ENCODE measurements at regions not wholly inside any gene's neighbourhood (a gene's known extent, or its start where the extent isn't known, plus 50 kb on each side); places are given as distances from the start of the nearest gene placed in this dataset.

DNA sequence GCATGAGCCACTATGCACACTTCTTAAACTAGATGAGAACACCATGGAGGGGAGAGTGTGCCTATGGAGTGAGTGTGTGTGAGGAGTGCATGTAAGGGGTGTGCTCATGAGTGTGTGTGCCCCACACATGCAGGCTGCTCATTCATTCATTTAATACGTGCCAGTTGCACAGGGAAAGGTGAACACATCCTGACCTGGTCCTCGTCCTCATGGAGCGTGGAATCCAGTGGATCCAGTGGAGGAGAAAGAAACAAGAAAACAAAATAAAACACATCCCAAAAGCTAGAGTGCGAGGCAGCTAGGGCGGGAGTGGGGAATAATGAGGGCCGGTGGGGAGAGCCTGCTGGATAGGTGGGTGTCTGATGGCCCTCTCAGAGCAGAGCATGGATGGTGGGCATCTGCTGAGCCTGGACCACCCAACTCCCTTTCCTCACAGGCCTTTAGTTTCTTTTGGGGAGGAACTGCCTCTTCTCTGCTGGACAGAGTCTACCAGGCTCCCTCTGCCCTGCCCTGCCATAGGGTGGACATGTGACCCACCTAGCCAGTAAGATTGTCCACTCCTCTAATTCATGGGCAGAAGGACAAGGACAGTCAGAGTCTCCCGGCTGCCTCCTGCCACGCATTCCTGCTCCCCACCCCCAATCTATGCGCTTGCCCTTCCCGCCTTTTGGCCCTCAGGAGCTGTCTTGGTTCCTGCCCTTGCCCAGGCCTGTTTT lies 204.3 kb downstream of the RAB11FIP4 start:
- TF ChIP-seq, protein P1, sequence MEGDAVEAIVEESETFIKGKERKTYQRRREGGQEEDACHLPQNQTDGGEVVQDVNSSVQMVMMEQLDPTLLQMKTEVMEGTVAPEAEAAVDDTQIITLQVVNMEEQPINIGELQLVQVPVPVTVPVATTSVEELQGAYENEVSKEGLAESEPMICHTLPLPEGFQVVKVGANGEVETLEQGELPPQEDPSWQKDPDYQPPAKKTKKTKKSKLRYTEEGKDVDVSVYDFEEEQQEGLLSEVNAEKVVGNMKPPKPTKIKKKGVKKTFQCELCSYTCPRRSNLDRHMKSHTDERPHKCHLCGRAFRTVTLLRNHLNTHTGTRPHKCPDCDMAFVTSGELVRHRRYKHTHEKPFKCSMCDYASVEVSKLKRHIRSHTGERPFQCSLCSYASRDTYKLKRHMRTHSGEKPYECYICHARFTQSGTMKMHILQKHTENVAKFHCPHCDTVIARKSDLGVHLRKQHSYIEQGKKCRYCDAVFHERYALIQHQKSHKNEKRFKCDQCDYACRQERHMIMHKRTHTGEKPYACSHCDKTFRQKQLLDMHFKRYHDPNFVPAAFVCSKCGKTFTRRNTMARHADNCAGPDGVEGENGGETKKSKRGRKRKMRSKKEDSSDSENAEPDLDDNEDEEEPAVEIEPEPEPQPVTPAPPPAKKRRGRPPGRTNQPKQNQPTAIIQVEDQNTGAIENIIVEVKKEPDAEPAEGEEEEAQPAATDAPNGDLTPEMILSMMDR (IDR thresholded peaks at IDR 0.05), result no peak
- no peak for TF ChIP-seq POLR2A (IDR thresholded peaks at IDR 0.05)
